ENCODE measurements at regions not wholly inside any gene's neighbourhood (a gene's known extent, or its start where the extent isn't known, plus 50 kb on each side); places are given as distances from the start of the nearest gene placed in this dataset.
"Not testable (repeated sequence)": the region's sequence is repeated elsewhere in the genome, so short reads cannot be mapped to it uniquely, and the experiment has no call there.

DNA sequence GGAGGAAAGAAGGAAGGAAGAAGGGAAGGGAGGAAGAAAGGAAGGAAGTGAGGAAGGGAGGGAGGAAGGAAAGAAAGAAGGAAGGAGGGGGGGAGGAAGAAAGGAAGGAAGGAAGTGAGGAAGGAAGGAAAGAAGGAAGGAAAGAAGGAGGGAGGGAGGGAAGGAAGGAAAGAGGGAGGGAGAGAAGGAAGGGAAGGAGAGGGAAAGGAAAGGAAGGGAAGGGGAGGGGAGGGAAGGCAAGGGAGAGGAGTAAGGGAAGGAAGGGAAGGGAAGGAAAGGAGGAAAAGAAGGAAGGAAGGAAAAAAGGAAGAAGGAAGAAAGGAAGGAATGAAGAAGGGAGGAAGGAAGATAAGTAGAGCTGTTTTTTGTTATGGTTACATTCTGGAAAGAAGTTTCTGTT lies 141.2 kb downstream of the LRRC3B start:
- no peak for DNase-seq (ENCODE audit: low spot score)
- intact Hi-C loops (cut with DNase I) = no loop called here

- intact Hi-C loops (cut with DNase I) = no loop called here
- no peak for DNase-seq (ENCODE audit: low spot score)
Observed at GRCh38 chr3:26766031-26766430, 143.5 kb downstream of the LRRC3B start.

DNA sequence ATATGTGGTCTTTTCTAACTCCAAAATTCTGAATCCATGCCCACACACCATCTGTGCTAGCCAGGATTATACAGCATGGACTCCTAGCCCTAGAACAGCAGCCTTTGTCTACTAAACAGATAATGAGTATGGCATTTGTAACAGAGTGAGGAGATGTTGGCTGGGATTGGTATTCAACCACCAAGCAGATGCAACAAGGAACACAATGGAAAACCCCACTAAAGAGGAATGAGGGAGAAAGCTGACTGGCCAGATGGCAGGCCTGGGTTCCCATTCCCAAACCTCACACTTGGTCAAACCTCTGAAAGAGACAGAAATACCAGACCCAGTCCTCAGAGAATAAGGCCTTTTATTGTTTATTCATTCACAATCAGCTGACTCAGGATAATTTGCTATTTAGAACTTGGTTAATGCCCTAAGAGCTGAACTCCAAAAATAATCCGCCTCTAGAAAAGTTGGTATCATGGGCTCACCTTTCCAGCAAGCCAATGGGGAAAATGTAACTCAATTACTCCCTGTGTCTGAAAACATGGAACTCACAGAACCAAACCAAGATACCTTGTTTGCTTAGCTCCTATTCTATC lies 145.6 kb downstream of the LRRC3B start:
- DNase-seq (ENCODE audit: low spot score) = no peak
- intact Hi-C loops (cut with DNase I) = no loop called here

GRCh38 chr3:26799679-26800317 lies 177.2 kb downstream of the LRRC3B start:
- intact Hi-C loops (cut with DNase I) = no loop called here
- no peak for DNase-seq (ENCODE audit: low spot score)

DNA sequence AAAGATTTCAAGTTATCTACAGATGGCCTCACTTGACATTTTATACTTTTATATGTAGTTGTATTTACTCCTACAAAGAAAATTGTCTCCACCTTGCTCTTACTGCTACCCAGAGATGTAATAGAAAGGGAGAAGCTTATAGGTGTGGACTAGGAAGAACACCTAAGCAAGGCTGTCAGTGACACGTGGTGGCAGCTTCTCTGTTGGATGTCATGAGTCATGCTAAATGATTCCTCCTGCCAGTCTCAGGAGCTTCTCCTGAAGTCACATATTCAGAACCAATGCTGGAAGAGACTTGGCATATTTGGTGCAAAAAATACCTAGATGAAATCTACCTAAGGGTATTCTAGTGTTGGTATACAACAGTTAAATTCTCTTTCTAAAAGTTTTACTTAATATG lies 184.7 kb downstream of the LRRC3B start:
- DNase-seq (ENCODE audit: low spot score) = no peak
- intact Hi-C loops (cut with DNase I) = no loop called here

DNA sequence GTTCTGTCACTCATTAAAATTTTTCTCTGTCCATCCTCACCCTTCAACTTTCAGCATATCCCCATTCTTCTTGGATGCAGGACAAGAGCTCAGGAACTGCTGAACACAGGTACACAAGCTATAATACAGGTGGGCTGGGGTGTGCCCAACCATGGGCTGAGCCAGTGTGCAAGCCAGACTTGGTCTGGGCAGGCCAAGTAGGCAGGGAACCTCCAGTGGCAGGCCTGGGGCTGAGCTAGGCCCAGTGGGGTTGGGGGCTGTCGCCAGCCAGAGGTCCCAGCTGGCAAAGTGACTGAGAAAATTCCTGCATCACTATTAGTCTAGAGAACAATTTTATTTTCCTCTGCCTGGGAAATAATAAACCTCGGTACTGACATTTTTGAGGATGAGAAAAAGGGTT lies 202.9 kb downstream of the LRRC3B start:
- no peak for DNase-seq (ENCODE audit: low spot score)
- intact Hi-C loops (cut with DNase I) = no loop called here

- intact Hi-C loops (cut with DNase I) = no loop called here
Observed at GRCh38 chr3:26827169-26827568, 204.6 kb downstream of the LRRC3B start.

GRCh38 chr3:26838026-26838425 lies 215.5 kb downstream of the LRRC3B start:
- DNase-seq (ENCODE audit: low spot score) = no peak
- intact Hi-C loops (cut with DNase I) = no loop called here

More at GRCh38 chr3:26827169-26827568, 204.6 kb downstream of the LRRC3B start:
- no peak for DNase-seq (ENCODE audit: low spot score)

GRCh38 chr3:26839001-26839400 lies 216.4 kb downstream of the LRRC3B start:
- DNase-seq (ENCODE audit: low spot score) = no peak
- intact Hi-C loops (cut with DNase I) = no loop called here

- no peak for DNase-seq (ENCODE audit: low spot score)
- intact Hi-C loops (cut with DNase I) = no loop called here
Observed at GRCh38 chr3:26840272-26840870, 217.8 kb downstream of the LRRC3B start.

DNA sequence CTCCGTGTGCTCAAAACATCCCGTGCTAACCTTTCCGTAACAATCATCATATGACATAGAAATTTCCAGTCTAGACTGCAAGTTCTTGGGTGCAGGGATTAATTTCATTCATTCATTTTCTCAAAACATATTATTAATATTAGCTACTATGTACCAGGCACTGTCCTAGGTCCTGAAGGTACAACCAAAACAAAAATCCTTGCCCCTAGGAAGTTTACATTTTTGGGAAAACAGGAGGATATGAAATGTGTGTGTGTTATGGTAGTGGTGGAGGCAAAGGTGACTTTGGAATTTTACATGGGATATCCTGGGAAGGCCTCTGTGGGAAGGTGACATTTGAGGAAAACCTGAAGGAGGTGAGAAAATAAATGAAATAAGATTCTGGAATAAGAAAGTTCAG lies 222.6 kb downstream of the LRRC3B start:
- DNase-seq (ENCODE audit: low spot score) = no peak
- intact Hi-C loops (cut with DNase I) = no loop called here

- DNase-seq (ENCODE audit: low spot score) = no peak
- intact Hi-C loops (cut with DNase I) = no loop called here
Observed at GRCh38 chr3:26847680-26848079, 225.1 kb downstream of the LRRC3B start.

DNA sequence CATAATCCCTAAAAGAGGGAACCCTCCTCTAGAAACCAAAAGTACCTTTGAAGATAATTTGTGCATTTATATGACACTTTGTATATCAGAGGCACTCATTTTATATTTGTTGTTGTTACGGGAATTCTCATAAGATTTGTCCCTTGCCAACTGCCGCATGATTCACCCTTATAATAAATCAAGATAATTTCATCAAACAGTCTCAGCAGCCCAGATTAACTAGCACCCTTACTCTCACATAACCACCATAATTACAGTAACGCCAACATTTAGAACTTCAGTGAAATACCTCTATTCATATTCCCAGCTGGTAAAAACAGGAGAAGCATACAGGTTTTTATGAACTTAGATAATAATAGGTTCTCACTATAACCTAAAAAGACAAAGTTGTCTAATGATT lies 271.9 kb downstream of the LRRC3B start:
- DNase-seq (ENCODE audit: low spot score) = no peak
- intact Hi-C loops (cut with DNase I) = no loop called here

DNA sequence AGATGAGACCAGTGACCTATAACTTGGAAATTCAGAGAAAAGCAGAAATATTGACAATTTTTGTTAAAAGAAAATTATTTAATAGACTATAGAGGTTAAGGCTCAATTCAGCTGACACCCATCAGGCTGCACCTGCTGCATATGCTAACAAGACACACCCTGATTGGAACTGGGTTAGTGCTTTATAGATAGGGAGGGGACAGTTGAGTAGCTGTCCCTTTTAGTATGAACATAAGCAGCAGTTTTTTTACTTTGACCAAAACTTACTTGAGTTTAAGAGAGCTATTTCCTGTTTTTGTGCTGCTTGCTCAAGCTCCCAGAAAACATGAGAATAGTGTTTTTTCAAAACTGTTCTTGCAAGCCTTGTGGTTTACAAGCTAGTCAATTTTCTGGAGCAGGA lies 292.6 kb downstream of the LRRC3B start:
- no peak for DNase-seq (ENCODE audit: low spot score)
- intact Hi-C loops (cut with DNase I) = no loop called here

GRCh38 chr3:26920646-26921478 lies 298.3 kb downstream of the LRRC3B start:
- DNase-seq (ENCODE audit: low spot score) = no peak
- intact Hi-C loops (cut with DNase I) = no loop called here

- intact Hi-C loops (cut with DNase I) = no loop called here
- DNase-seq (ENCODE audit: low spot score) = no peak
Observed at GRCh38 chr3:26931896-26932295, 309.3 kb downstream of the LRRC3B start.

- intact Hi-C loops (cut with DNase I) = no loop called here
- no peak for DNase-seq (ENCODE audit: low spot score)
Observed at GRCh38 chr3:26932752-26933151, 310.2 kb downstream of the LRRC3B start.

GRCh38 chr3:26945480-26945879 lies 322.9 kb downstream of the LRRC3B start:
- intact Hi-C loops (cut with DNase I); DNase-seq (ENCODE audit: low spot score): not testable (repeated sequence)

GRCh38 chr3:26960382-26960781 lies 337.8 kb downstream of the LRRC3B start:
- no peak for DNase-seq (ENCODE audit: low spot score)
- intact Hi-C loops (cut with DNase I) = no loop called here
